ENCODE measurements at regions not wholly inside any gene's neighbourhood (a gene's known extent, or its start where the extent isn't known, plus 50 kb on each side); places are given as distances from the start of the nearest gene placed in this dataset.

GRCh38 chr9:25481372-25481771, 196.9 kb downstream of the TUSC1 start:
- Histone ChIP-seq H3F3A (replicated peaks; ENCODE audit: insufficient read depth) (no peaks in the 10 kb centered on the region), H2AFZ (ENCODE audit: low read depth) (no peak overlapping the region), H3K27me3 (ENCODE audit: insufficient read depth) (no peaks in the 10 kb centered on the region), H3K27ac (ENCODE audit: low read depth in 2 of 2, low read length in 1 of 2) (no peak overlapping the region), H3K4me1 (ENCODE audit: control insufficient read depth in 1 of 2, insufficient read depth in 2 of 2, low read depth in 1 of 2, low read length in 1 of 2) (no peaks in the 10 kb centered on the region), H3K4me3 (ENCODE audit: low read depth in 2 of 2, low read length in 1 of 2) (no peak overlapping the region), H3K9ac (no peak overlapping the region), H3K9me3 (no peaks in the 10 kb centered on the region), H3K36me3 (replicated peaks in 1 of 2; ENCODE audit: control insufficient read depth in 1 of 2, insufficient read depth in 2 of 2, low read length in 1 of 2) (no peaks in the 10 kb centered on the region), H3K4me2 (no peak overlapping the region), H3K79me2 (ENCODE audit: insufficient read depth) (no peaks in the 10 kb centered on the region), H3K9me2 (no peaks in the 10 kb centered on the region), H4K20me1 (ENCODE audit: insufficient read depth) (no peaks in the 10 kb centered on the region)
- no peak for DNase-seq
- 0% methylated on average over 1 of the region's 1 CpG for WGBS (ENCODE audit: low lambda C conversion rate)
- CTCF ChIA-PET, result no interaction called here
- TF ChIP-seq POLR2AphosphoS5 (IDR thresholded peaks at IDR 0.05; ENCODE audit: low read depth, low read length), result no peak
- TF ChIP-seq, protein P1, sequence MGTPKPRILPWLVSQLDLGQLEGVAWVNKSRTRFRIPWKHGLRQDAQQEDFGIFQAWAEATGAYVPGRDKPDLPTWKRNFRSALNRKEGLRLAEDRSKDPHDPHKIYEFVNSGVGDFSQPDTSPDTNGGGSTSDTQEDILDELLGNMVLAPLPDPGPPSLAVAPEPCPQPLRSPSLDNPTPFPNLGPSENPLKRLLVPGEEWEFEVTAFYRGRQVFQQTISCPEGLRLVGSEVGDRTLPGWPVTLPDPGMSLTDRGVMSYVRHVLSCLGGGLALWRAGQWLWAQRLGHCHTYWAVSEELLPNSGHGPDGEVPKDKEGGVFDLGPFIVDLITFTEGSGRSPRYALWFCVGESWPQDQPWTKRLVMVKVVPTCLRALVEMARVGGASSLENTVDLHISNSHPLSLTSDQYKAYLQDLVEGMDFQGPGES (IDR thresholded peaks at IDR 0.05; ENCODE audit: low read depth, low read length), result no peak
- TF ChIP-seq CHD2 (IDR thresholded peaks at IDR 0.05; ENCODE audit: low read length, partially characterized antibody), result no peak
- no peak for TF ChIP-seq SIN3A (IDR thresholded peaks at IDR 0.05; ENCODE audit: borderline replicate concordance, low read depth, low read length)
- TF ChIP-seq RAD21 (IDR thresholded peaks at IDR 0.05; ENCODE audit: low read length), result no peak
- no peak for TF ChIP-seq TAF1 (IDR thresholded peaks at IDR 0.05; ENCODE audit: borderline replicate concordance, low read depth, low read length)
- no peak for TF ChIP-seq EZH2phosphoT487 (IDR thresholded peaks at IDR 0.05; ENCODE audit: borderline replicate concordance, low read depth)
- TF ChIP-seq MEF2A (IDR thresholded peaks at IDR 0.05; ENCODE audit: borderline replicate concordance, low read depth), result no peak
- no peak for TF ChIP-seq FOSL2 (IDR thresholded peaks at IDR 0.05; ENCODE audit: borderline replicate concordance, low read depth)
- TF ChIP-seq ELF1 (IDR thresholded peaks at IDR 0.05), result no peak
- no peak for TF ChIP-seq JUND (IDR thresholded peaks at IDR 0.05)
- no peak for TF ChIP-seq GATA2 (CRISPR knock-in tag; IDR thresholded peaks at IDR 0.05)
- POLR2A ChIA-PET, result no interaction called here

DNA sequence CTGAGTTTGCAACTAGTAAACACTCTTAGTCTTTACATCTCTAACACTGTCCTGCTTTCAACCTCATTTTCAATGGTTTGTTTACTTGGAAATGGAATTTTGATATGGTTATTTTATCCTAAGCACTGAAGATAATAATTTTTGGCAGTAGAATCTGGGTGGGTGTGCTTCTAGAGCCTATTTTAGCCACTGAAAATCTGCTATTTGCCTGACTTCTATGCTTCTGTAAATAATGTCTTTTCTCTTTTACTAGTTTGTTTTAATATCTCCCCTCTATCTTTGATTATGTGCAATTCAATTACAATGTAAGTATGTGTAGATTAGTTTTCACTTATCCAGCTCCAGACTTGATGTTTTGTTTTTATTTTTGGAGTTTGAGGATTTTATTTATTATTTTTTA, 197.5 kb downstream of the TUSC1 start:
- Histone ChIP-seq H4K20me1 (ENCODE audit: insufficient read depth) (no peaks in the 10 kb centered on the region), H2AFZ (ENCODE audit: low read depth) (no peak overlapping the region), H3K36me3 (replicated peaks in 1 of 2; ENCODE audit: control insufficient read depth in 1 of 2, insufficient read depth in 2 of 2, low read length in 1 of 2) (no peaks in the 10 kb centered on the region), H3K27me3 (ENCODE audit: insufficient read depth) (no peaks in the 10 kb centered on the region), H3K27ac (ENCODE audit: low read depth in 2 of 2, low read length in 1 of 2) (no peak overlapping the region), H3K4me1 (ENCODE audit: control insufficient read depth in 1 of 2, insufficient read depth in 2 of 2, low read depth in 1 of 2, low read length in 1 of 2) (no peaks in the 10 kb centered on the region), H3K9me2 (no peaks in the 10 kb centered on the region), H3K9ac (no peak overlapping the region), H3K9me3 (no peaks in the 10 kb centered on the region), H3K4me3 (ENCODE audit: low read depth in 2 of 2, low read length in 1 of 2) (no peak overlapping the region), H3K4me2 (no peak overlapping the region), H3F3A (replicated peaks; ENCODE audit: insufficient read depth) (no peaks in the 10 kb centered on the region), H3K79me2 (ENCODE audit: insufficient read depth) (no peaks in the 10 kb centered on the region)
- POLR2A ChIA-PET, result no interaction called here
- no peak for DNase-seq
- TF ChIP-seq TAF1 (IDR thresholded peaks at IDR 0.05; ENCODE audit: borderline replicate concordance, low read depth, low read length), result no peak
- TF ChIP-seq RXRA (IDR thresholded peaks at IDR 0.05; ENCODE audit: borderline replicate concordance, low read depth), result no peak
- no peak for TF ChIP-seq USF1 (IDR thresholded peaks at IDR 0.05; ENCODE audit: borderline replicate concordance, low read depth)
- no peak for TF ChIP-seq POLR2AphosphoS5 (IDR thresholded peaks at IDR 0.05; ENCODE audit: low read depth, low read length)
- CTCF ChIA-PET, result no interaction called here
